ENCODE measurements at regions not wholly inside any gene's neighbourhood (a gene's known extent, or its start where the extent isn't known, plus 50 kb on each side); places are given as distances from the start of the nearest gene placed in this dataset.

DNA sequence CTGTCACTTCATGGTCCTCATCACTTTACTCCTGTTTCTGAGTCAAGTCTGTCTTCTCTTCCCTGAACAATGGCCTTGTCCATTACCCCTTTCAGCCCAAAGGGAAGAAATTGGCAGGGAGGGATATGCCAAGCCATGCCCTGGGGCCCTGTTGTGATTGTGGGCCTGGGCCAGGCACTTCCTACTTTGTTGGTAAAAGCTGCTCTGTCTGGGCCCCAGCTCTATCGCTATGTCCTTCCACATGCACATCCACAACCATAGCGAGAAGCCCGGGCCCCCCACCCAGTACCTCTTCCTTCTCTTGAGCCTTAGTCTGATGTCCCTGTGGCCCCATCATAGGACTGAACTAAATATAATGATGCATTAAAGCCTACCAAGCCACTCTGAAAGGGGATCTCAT, 126.7 kb upstream of the RCN1 start:
- TF ChIP-seq CTCF (IDR thresholded peaks at IDR 0.05; ENCODE audit: low read depth, low read length, missing control alignments): no peak
- H3K4me3 ChIP-seq (ENCODE audit: low read depth, low read length): no peak overlapping the region
- DNase-seq (ENCODE audit: low read depth): no peak

DNA sequence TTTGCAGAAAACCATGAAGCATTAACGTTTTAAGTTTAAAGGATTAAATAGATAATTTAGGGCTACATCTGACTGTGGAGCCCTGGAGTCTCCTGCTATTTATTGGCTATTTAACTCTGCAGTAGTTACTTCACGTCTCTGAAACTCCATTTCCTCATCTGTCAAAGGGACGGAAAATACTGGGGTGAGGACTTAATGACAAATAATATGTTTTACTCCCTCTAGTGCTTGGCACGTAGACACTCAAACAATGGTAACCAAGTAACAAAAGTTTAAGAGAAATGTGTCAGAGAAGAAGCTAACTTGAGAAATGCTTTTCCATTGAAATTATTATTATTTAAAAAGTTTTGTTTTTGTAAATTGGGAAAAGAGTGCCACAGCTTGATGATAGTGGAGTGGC, 130.7 kb upstream of the RCN1 start:
- no peak for DNase-seq (ENCODE audit: low read depth)
- TF ChIP-seq CTCF (IDR thresholded peaks at IDR 0.05; ENCODE audit: low read depth, low read length, missing control alignments): no peak
- no peak overlapping the region for H3K4me3 ChIP-seq (ENCODE audit: low read depth, low read length)

- DNase-seq (ENCODE audit: low read depth): no peak
- H3K4me3 ChIP-seq (ENCODE audit: low read depth, low read length): no peak overlapping the region
- no peak for TF ChIP-seq CTCF (IDR thresholded peaks at IDR 0.05; ENCODE audit: low read depth, low read length, missing control alignments)
Observed at GRCh38 chr11:31959716-31960115, 131.2 kb upstream of the RCN1 start.

DNA sequence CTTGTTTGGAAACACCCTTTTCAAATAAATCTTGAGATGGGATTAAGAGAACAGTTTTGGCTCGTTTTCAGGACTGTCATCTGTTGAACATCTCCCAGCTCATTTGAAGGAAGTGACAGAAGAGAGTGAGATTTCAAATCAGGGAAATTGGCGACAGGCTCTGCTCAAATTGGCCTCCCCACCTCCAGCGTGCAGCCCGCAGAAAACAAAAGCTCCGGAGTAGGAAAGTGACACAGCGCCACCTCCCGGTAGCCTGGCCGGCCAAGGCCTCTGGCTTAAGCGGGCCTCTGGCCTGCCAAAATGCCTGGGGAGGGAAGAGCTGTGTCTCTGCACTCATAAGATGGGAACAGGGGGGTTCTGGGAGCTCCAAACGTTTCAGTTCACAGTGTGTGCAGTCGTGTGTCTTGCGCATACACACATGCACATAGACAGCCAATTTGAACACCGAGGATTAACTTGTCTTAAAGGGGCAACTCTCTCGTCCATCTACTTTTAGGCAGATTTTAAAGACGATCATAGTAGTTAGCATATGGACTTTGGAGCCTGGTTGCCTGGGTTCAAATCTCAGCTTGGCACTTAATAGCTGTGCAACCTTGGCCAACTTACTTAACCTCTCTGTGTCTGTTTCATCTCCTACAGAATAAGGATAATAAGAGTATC, 132.7 kb upstream of the RCN1 start:
- DNase-seq (ENCODE audit: low read depth): no peak
- TF ChIP-seq CTCF (IDR thresholded peaks at IDR 0.05; ENCODE audit: low read depth, low read length, missing control alignments): peak; percentile 93
- no peak overlapping the region for H3K4me3 ChIP-seq (ENCODE audit: low read depth, low read length)

DNA sequence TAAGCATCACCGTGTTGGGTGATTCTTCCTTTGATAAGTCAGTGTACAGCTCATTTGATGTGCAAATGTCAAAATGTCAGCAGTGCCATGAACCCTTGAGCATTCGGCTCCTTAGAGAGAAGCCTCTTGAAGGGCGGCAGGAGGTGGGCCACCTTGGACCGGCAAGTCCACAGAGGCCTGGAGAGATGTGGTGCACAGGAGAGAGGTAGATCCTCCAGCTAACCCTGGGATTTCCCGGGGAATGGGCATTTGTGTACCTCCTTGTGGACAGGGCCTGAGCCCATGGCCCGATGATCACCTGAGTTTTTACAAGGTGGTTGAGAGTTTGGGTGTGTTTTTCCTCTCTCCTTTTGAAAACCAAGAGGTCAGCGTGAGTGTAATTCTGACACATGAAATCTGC, 133.2 kb upstream of the RCN1 start:
- H3K4me3 ChIP-seq (ENCODE audit: low read depth, low read length): no peak overlapping the region
- no peak for TF ChIP-seq CTCF (IDR thresholded peaks at IDR 0.05; ENCODE audit: low read depth, low read length, missing control alignments)
- no peak for DNase-seq (ENCODE audit: low read depth)

GRCh38 chr11:31956310-31956709, 134.6 kb upstream of the RCN1 start:
- no peak for TF ChIP-seq CTCF (IDR thresholded peaks at IDR 0.05; ENCODE audit: low read depth, low read length, missing control alignments)
- no peak overlapping the region for H3K4me3 ChIP-seq (ENCODE audit: low read depth, low read length)
- DNase-seq (ENCODE audit: low read depth): no peak

- H3K4me3 ChIP-seq (ENCODE audit: low read depth, low read length): no peak overlapping the region
- no peak for DNase-seq (ENCODE audit: low read depth)
- no peak for TF ChIP-seq CTCF (IDR thresholded peaks at IDR 0.05; ENCODE audit: low read depth, low read length, missing control alignments)
Observed at GRCh38 chr11:31955838-31956237, 135.0 kb upstream of the RCN1 start.
